NT2/D1 (cell line): ENCODE measurements at regions not wholly inside any gene's neighbourhood (a gene's known extent, or its start where the extent isn't known, plus 50 kb on each side); places are given as distances from the start of the nearest gene placed in this dataset.
"Not testable (repeated sequence)": the region's sequence is repeated elsewhere in the genome, so short reads cannot be mapped to it uniquely, and the experiment has no call there.

Source experiments
- DNase-seq: peaks from one replicate; pipeline ENCODE4 v3.0.0-alpha.2; 2011; ENCODE audit warnings: low read depth, low spot score
- H3K27me3 ChIP-seq: 2 replicates; pipeline ENCODE4 v1.6.0; 2011; ENCODE audit warnings: mild to moderate bottlenecking; ENCODE audit not compliant: insufficient read length, insufficient read depth
- H3K36me3 ChIP-seq: 2 replicates; pipeline ENCODE4 v1.6.1; 2011; ENCODE audit warnings: mild to moderate bottlenecking, low read length, mixed read lengths; ENCODE audit not compliant: insufficient read depth, insufficient read length
- H3K4me1 ChIP-seq: 2 replicates; pipeline ENCODE4 v1.5.1; 2011; ENCODE audit not compliant: insufficient read depth, insufficient read length
- H3K4me3 ChIP-seq: 2 replicates; pipeline ENCODE4 v1.5.1; 2011; ENCODE audit warnings: low read depth; ENCODE audit not compliant: insufficient read length
- H3K9ac ChIP-seq: 2 replicates; pipeline ENCODE4 v1.6.0; 2011; ENCODE audit warnings: low read depth; ENCODE audit not compliant: insufficient read length
- H3K9me3 ChIP-seq: 2 replicates; pipeline ENCODE4 v1.5.1; 2011; ENCODE audit warnings: mild to moderate bottlenecking, low read length; ENCODE audit not compliant: insufficient read depth
- SUZ12 ChIP-seq: IDR thresholded peaks from 2 replicates; pipeline ENCODE4 v1.6.1; 2011; ENCODE audit not compliant: insufficient read length, insufficient read depth; ENCODE audit errors: extremely low read depth
- YY1 ChIP-seq: IDR thresholded peaks from 2 replicates; pipeline ENCODE4 v1.6.1; 2011; ENCODE audit not compliant: insufficient read length, insufficient read depth
- ZNF274 ChIP-seq: IDR thresholded peaks from 2 replicates; pipeline ENCODE4 v1.6.1; 2011; ENCODE audit warnings: mild to moderate bottlenecking, low read depth, low read length

- Histone ChIP-seq H3K27me3 (peaks cover 4% of the 10 kb centered on the region), H3K36me3 (no peaks in the 10 kb centered on the region), H3K9ac (no peak overlapping the region), H3K4me1 (peaks cover 8% of the 10 kb centered on the region), H3K9me3 (no peaks in the 10 kb centered on the region), H3K4me3 (no peak overlapping the region)
- DNase-seq, result no peak
- TF ChIP-seq ZNF274 (no peak), SUZ12 (no peak), YY1 (no peak)
Observed at GRCh38 chr20:58573986-58574385, 58.8 kb upstream of the APCDD1L start.

DNA sequence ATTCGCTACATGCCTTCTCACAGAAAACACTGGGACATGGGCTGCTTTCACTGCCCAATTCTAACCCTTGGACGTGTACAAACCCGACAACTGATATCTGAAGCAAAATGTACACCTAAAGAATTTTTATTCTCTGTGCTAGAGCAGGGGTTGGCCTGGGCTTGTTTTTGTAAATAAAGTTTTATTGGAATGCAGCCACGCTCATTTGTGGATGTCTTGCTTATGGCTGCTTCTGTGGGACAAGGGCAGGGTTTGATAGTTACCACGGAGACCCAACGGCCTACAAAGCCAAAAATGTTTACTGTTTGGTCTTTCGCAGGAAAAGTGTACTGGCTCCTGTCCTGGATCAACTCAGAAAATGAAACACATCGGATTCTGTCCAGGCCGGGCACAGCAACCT lies 58.1 kb upstream of the APCDD1L start:
- no peak for DNase-seq
- H3K4me3 ChIP-seq, result no peak overlapping the region

DNA sequence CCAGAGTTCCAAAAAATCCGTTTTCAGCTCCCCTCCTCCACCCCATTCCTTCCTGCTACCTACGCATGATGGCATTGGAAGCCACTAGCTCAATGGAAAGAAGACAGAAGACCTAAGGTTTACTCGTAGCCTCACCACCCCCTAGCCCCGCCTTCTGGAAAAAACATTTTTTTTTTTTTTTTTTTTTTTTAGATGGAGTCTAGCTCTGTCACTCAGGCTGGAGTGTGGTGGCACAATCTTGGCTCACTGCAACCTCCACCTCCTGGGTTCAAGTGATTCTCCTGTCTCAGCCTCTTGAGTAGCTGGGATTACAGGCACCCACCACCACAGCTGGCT lies 57.2 kb upstream of the APCDD1L start:
- not testable (repeated sequence) for H3K27me3 ChIP-seq, H3K9ac ChIP-seq, H3K36me3 ChIP-seq, H3K9me3 ChIP-seq, DNase-seq, H3K4me1 ChIP-seq, H3K4me3 ChIP-seq

More for the DNA sequence above, 58.1 kb upstream of the APCDD1L start:
- Histone ChIP-seq H3K9me3 (no peaks in the 10 kb centered on the region), H3K27me3 (peaks cover 4% of the 10 kb centered on the region), H3K9ac (no peak overlapping the region), H3K36me3 (no peaks in the 10 kb centered on the region), H3K4me1 (peaks cover 8% of the 10 kb centered on the region)
- TF ChIP-seq SUZ12 (no peak), ZNF274 (no peak), YY1 (no peak)

DNA sequence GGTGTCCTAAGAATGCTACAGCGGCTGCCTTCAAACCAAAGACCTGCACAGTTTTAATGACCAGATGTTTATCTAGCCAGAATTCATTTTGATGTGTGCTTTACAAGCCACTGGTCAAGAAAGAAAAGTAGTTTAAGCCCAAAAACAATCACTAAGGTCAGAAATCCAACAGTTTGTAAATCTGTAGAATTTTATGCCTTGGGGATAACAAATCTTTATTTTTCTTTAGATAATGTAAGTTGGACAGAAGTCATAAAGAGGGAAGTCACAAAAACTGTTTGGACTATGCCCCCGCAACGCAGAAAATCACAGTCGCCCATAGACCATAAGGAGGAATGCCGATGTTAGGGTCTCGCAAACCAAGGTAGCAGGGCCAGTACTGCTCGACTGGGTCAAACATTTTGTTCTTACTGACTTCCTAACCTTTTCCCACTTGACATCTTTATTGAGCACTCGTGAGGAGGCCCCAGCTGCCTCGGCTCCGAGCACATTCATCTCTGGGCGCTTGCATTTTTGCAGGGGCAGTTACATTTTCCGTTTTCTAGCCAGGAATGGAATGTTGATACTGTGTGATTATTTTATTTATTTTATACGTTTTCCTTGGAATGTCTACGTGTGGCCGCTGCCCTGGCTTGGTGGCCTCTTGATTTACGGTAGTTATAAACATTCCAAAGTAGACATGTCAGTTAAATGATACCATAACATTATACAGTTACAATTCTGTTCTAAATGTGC lies 56.7 kb upstream of the APCDD1L start:
- Histone ChIP-seq H3K36me3 (no peaks in the 10 kb centered on the region), H3K9ac (no peak overlapping the region), H3K9me3 (no peaks in the 10 kb centered on the region), H3K4me1 (peaks cover 5% of the 10 kb centered on the region), H3K27me3 (peaks cover 4% of the 10 kb centered on the region), H3K4me3 (no peak overlapping the region)
- no peak for DNase-seq
- TF ChIP-seq ZNF274, result no peak
- TF ChIP-seq SUZ12, result no peak
- TF ChIP-seq YY1, result no peak

GRCh38 chr20:58571356-58571692 lies 56.1 kb upstream of the APCDD1L start:
- Histone ChIP-seq H3K27me3 (peaks cover 4% of the 10 kb centered on the region), H3K4me3 (no peak overlapping the region), H3K36me3 (no peaks in the 10 kb centered on the region), H3K9ac (no peak overlapping the region), H3K4me1 (peaks cover 5% of the 10 kb centered on the region), H3K9me3 (no peaks in the 10 kb centered on the region)
- TF ChIP-seq YY1, result no peak
- TF ChIP-seq ZNF274, result no peak
- no peak for TF ChIP-seq SUZ12
- no peak for DNase-seq

GRCh38 chr20:58570204-58570859 lies 55.1 kb upstream of the APCDD1L start:
- H3K9me3 ChIP-seq, result no peaks in the 10 kb centered on the region
- no peak overlapping the region for H3K4me3 ChIP-seq
- TF ChIP-seq SUZ12 (no peak), ZNF274 (no peak), YY1 (no peak)
- H3K36me3 ChIP-seq, result no peaks in the 10 kb centered on the region
- peaks cover 5% of the 10 kb centered on the region for H3K4me1 ChIP-seq
- H3K9ac ChIP-seq, result no peak overlapping the region
- H3K27me3 ChIP-seq, result peaks cover 4% of the 10 kb centered on the region
- DNase-seq, result no peak

DNA sequence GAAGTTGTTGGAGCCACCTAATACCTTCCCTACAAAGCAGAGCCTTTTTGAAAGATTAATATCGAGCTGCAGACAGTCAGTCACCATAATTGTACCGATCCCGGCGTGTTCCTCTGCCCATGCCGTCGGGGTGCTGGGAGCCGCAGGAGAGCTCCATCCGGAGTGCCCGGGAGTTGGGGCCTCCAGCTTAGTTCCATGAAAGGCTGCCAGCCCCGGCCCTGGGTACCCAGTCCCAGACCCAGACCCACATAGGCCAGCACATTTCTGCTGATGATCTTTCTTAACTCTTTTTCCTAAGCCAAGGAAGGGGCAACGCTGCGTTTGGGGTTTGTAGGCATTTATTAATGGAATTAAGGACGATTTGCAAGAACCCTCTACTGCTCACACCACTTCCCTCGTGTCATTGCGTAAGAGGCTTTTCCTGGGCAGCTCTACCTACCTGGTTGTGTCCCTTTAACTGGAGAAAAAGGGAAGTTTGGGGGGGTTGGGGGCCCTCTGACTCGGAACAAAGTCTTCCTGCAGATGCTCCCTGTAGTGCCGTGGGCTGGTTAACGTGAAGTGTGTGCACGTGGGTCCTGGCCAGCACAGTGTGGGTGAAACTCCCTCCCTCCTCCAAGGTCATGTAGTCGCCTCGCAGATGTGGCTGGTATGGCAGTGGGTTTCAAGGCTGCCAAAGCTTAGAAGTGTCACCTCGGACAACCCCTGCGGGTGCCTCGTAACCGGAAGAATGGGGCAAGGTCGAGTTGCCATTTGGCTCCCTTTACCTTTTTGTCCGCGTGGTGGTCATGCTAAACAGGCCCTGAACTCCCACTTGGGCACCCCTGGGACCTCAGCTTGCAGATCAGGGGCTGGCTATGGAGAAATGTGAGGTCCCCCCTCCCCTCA lies 54.3 kb upstream of the APCDD1L start:
- H3K36me3 ChIP-seq, result no peaks in the 10 kb centered on the region
- H3K9me3 ChIP-seq, result no peaks in the 10 kb centered on the region
- H3K4me1 ChIP-seq, result peaks cover 5% of the 10 kb centered on the region
- no peak for DNase-seq
- H3K9ac ChIP-seq, result no peak overlapping the region
- no peak overlapping the region for H3K4me3 ChIP-seq
- TF ChIP-seq SUZ12, result no peak
- TF ChIP-seq ZNF274, result no peak
- no peak for TF ChIP-seq YY1
- peaks cover 4% of the 10 kb centered on the region for H3K27me3 ChIP-seq
